ENCODE measurements at regions not wholly inside any gene's neighbourhood (a gene's known extent, or its start where the extent isn't known, plus 50 kb on each side); places are given as distances from the start of the nearest gene placed in this dataset.

- Histone ChIP-seq H3K4me2 (ENCODE audit: low read length) (no peak overlapping the region), H3K27ac (ENCODE audit: low read depth, low read length, poor library complexity, severe bottlenecking) (no peak overlapping the region), H3K4me3 (ENCODE audit: low read depth, low read length, poor library complexity, severe bottlenecking) (no peak overlapping the region), H3K79me2 (ENCODE audit: insufficient read depth, low read depth, low read length) (no peaks in the 10 kb centered on the region), H3K4me1 (ENCODE audit: insufficient read depth, low read length, poor library complexity, severe bottlenecking) (no peaks in the 10 kb centered on the region), H2AFZ (ENCODE audit: low read length) (no peak overlapping the region), H3K36me3 (ENCODE audit: insufficient read depth, low read length) (no peaks in the 10 kb centered on the region), H3K9me3 (ENCODE audit: low read length) (no peaks in the 10 kb centered on the region), H4K20me1 (ENCODE audit: insufficient read depth, low read length) (no peaks in the 10 kb centered on the region), H3K9me2 (ENCODE audit: insufficient read depth, low read length) (no peaks in the 10 kb centered on the region)
- no TSS peak for BruUV-seq (replicated peaks)
- ChIA-PET CTCF (ENCODE audit: unreplicated experiment) (no interaction called here), POLR2A (no interaction called here)
- TF ChIP-seq, protein P1, sequence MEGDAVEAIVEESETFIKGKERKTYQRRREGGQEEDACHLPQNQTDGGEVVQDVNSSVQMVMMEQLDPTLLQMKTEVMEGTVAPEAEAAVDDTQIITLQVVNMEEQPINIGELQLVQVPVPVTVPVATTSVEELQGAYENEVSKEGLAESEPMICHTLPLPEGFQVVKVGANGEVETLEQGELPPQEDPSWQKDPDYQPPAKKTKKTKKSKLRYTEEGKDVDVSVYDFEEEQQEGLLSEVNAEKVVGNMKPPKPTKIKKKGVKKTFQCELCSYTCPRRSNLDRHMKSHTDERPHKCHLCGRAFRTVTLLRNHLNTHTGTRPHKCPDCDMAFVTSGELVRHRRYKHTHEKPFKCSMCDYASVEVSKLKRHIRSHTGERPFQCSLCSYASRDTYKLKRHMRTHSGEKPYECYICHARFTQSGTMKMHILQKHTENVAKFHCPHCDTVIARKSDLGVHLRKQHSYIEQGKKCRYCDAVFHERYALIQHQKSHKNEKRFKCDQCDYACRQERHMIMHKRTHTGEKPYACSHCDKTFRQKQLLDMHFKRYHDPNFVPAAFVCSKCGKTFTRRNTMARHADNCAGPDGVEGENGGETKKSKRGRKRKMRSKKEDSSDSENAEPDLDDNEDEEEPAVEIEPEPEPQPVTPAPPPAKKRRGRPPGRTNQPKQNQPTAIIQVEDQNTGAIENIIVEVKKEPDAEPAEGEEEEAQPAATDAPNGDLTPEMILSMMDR (conservative IDR thresholded peaks at IDR 0.05; ENCODE audit: low read length) = no peak
- no peak for TF ChIP-seq EZH2phosphoT487 (IDR thresholded peaks at IDR 0.05; ENCODE audit: borderline replicate concordance, low read depth, low read length)
- DNase-seq (ENCODE audit: low spot score) = no peak
- intact Hi-C loops (cut with micrococcal nuclease; ENCODE audit: unreplicated experiment) = no loop called here
Observed at GRCh38 chr1:238027366-238027765, 136.6 kb upstream of the ZP4 start.

- no peaks in the 10 kb centered on the region for H3K4me1 ChIP-seq (ENCODE audit: insufficient read depth, low read length, poor library complexity, severe bottlenecking)
- no peak overlapping the region for H3K4me3 ChIP-seq (ENCODE audit: low read depth, low read length, poor library complexity, severe bottlenecking)
- H4K20me1 ChIP-seq (ENCODE audit: insufficient read depth, low read length) = no peaks in the 10 kb centered on the region
- no peak overlapping the region for H3K4me2 ChIP-seq (ENCODE audit: low read length)
- no peak for DNase-seq (ENCODE audit: low spot score)
- CTCF ChIA-PET (ENCODE audit: unreplicated experiment) = no interaction called here
- intact Hi-C loops (cut with micrococcal nuclease; ENCODE audit: unreplicated experiment) = no loop called here
- no peaks in the 10 kb centered on the region for H3K79me2 ChIP-seq (ENCODE audit: insufficient read depth, low read depth, low read length)
- no peaks in the 10 kb centered on the region for H3K9me3 ChIP-seq (ENCODE audit: low read length)
- TF ChIP-seq, protein P1 (conservative IDR thresholded peaks at IDR 0.05; ENCODE audit: low read length) = no peak
- no peak for TF ChIP-seq EZH2phosphoT487 (IDR thresholded peaks at IDR 0.05; ENCODE audit: borderline replicate concordance, low read depth, low read length)
- POLR2A ChIA-PET = no interaction called here
- BruUV-seq (replicated peaks) = no TSS peak
- no peaks in the 10 kb centered on the region for H3K36me3 ChIP-seq (ENCODE audit: insufficient read depth, low read length)
- no peaks in the 10 kb centered on the region for H3K9me2 ChIP-seq (ENCODE audit: insufficient read depth, low read length)
- no peak overlapping the region for H3K27ac ChIP-seq (ENCODE audit: low read depth, low read length, poor library complexity, severe bottlenecking)
- H2AFZ ChIP-seq (ENCODE audit: low read length) = no peak overlapping the region
Observed at GRCh38 chr1:238023137-238023536, 132.4 kb upstream of the ZP4 start.

DNA sequence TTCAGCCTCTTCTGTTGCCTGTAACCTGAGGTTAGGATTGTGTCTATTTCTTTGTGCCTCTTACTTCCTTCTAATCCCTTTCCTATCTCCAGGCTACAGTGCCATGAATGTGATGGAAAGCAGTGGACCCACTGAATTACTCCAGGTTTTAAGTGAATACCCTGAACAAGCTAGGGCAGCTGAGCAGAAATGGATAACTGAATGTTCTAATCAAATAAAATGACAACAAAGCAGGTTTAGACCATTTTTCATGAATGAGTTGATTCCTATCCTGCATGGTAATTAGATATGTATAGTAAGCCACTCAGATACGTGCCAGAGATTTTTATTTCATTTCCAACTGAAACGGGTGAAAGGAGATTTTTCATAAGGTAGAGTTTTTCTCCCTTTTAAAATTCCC is 127.5 kb upstream of the ZP4 start:
- no peaks in the 10 kb centered on the region for H4K20me1 ChIP-seq (ENCODE audit: insufficient read depth, low read length)
- H2AFZ ChIP-seq (ENCODE audit: low read length) = no peak overlapping the region
- H3K27ac ChIP-seq (ENCODE audit: low read depth, low read length, poor library complexity, severe bottlenecking) = no peak overlapping the region
- BruUV-seq (replicated peaks) = no TSS peak
- CTCF ChIA-PET (ENCODE audit: unreplicated experiment) = no interaction called here
- H3K4me1 ChIP-seq (ENCODE audit: insufficient read depth, low read length, poor library complexity, severe bottlenecking) = no peaks in the 10 kb centered on the region
- TF ChIP-seq, protein P1 (conservative IDR thresholded peaks at IDR 0.05; ENCODE audit: low read length) = no peak
- no peak for TF ChIP-seq EZH2phosphoT487 (IDR thresholded peaks at IDR 0.05; ENCODE audit: borderline replicate concordance, low read depth, low read length)
- H3K4me2 ChIP-seq (ENCODE audit: low read length) = no peak overlapping the region
- no peaks in the 10 kb centered on the region for H3K9me2 ChIP-seq (ENCODE audit: insufficient read depth, low read length)
- no peaks in the 10 kb centered on the region for H3K36me3 ChIP-seq (ENCODE audit: insufficient read depth, low read length)
- no peaks in the 10 kb centered on the region for H3K79me2 ChIP-seq (ENCODE audit: insufficient read depth, low read depth, low read length)
- intact Hi-C loops (cut with micrococcal nuclease; ENCODE audit: unreplicated experiment) = no loop called here
- H3K9me3 ChIP-seq (ENCODE audit: low read length) = no peaks in the 10 kb centered on the region
- DNase-seq (ENCODE audit: low spot score) = no peak
- POLR2A ChIA-PET = no interaction called here
- no peak overlapping the region for H3K4me3 ChIP-seq (ENCODE audit: low read depth, low read length, poor library complexity, severe bottlenecking)

Measured in OCI-LY7 (cell line).